ENCODE measurements at regions not wholly inside any gene's neighbourhood (a gene's known extent, or its start where the extent isn't known, plus 50 kb on each side); places are given as distances from the start of the nearest gene placed in this dataset.

- no peak for DNase-seq
- Histone ChIP-seq H3K27me3 (no peaks in the 10 kb centered on the region), H3K27ac (no peak overlapping the region), H3K9me3 (no peaks in the 10 kb centered on the region), H3K4me1 (peaks cover 0 to 3% of the 10 kb centered on the region in 2 donors), H3K4me3 (no peak overlapping the region), H3K36me3 (no peaks in the 10 kb centered on the region)
- ATAC-seq, result no peak
- intact Hi-C loops (cut with DNase I), result no loop called here
- TF ChIP-seq, protein P1, sequence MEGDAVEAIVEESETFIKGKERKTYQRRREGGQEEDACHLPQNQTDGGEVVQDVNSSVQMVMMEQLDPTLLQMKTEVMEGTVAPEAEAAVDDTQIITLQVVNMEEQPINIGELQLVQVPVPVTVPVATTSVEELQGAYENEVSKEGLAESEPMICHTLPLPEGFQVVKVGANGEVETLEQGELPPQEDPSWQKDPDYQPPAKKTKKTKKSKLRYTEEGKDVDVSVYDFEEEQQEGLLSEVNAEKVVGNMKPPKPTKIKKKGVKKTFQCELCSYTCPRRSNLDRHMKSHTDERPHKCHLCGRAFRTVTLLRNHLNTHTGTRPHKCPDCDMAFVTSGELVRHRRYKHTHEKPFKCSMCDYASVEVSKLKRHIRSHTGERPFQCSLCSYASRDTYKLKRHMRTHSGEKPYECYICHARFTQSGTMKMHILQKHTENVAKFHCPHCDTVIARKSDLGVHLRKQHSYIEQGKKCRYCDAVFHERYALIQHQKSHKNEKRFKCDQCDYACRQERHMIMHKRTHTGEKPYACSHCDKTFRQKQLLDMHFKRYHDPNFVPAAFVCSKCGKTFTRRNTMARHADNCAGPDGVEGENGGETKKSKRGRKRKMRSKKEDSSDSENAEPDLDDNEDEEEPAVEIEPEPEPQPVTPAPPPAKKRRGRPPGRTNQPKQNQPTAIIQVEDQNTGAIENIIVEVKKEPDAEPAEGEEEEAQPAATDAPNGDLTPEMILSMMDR (IDR thresholded peaks at IDR 0.05), result no peak
These were observed 71.1 kb upstream of the PPP3CA start for GRCh38 chr4:101418466-101418865.

DNA sequence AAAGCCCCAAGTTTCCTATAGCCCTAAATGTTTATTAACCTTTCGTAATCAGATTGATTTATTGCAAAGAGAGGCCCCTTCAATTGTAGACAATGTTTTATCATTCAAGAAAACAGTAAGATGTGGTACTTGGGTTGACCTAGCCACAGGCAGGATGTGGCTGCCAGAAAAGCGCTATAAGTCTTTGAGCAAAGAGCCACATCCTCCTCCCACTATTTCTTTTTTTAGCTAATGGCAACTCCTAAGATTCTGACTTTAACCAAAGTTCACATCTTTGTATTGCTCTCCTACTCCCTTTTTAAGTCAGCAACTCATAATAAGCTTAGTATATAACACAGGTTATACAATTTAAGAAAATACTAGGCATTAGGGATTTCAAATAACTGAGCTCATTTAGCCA is 70.7 kb upstream of the PPP3CA start:
- H3K27ac ChIP-seq, result no peak overlapping the region
- H3K27me3 ChIP-seq, result no peaks in the 10 kb centered on the region
- peaks cover 0 to 3% of the 10 kb centered on the region in 2 donors for H3K4me1 ChIP-seq
- DNase-seq (no peak), ATAC-seq (no peak)
- H3K9me3 ChIP-seq, result no peaks in the 10 kb centered on the region
- TF ChIP-seq, protein P1 (IDR thresholded peaks at IDR 0.05), result no peak
- intact Hi-C loops (cut with DNase I), result no loop called here
- no peaks in the 10 kb centered on the region for H3K36me3 ChIP-seq
- no peak overlapping the region for H3K4me3 ChIP-seq

GRCh38 chr4:101417046-101417445 is 69.7 kb upstream of the PPP3CA start:
- no peak for DNase-seq

GRCh38 chr4:101415962-101416361 is 68.6 kb upstream of the PPP3CA start:
- ATAC-seq, result no peak

More at GRCh38 chr4:101417046-101417445, 69.7 kb upstream of the PPP3CA start:
- no peak for ATAC-seq
- TF ChIP-seq, protein P1 (IDR thresholded peaks at IDR 0.05), result no peak
- Histone ChIP-seq H3K27me3 (no peaks in the 10 kb centered on the region), H3K4me1 (peaks cover 0 to 3% of the 10 kb centered on the region in 2 donors), H3K4me3 (no peak overlapping the region), H3K36me3 (no peaks in the 10 kb centered on the region), H3K9me3 (no peaks in the 10 kb centered on the region), H3K27ac (no peak overlapping the region)
- intact Hi-C loops (cut with DNase I), result no loop called here

DNA sequence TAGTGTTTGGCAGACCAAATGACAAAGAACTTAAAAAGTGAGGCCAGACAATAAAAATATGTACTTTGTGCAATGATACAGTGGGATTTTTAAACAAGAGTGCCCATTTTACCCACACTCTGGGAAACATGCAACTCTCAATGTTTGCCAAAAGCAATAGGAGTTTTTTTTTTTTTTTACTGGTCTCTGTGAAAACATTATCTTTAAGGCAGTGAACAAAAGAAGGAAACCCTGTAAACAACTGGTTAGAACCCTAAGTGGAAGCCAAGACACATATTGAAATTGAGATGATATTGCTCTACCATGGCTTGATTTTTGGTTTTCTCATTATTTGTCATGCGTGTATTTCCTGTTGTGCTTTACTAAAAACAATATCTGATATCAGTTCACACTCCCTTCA is 67.2 kb upstream of the PPP3CA start:
- Histone ChIP-seq H3K4me1 (peaks cover 0 to 3% of the 10 kb centered on the region in 2 donors), H3K4me3 (no peak overlapping the region), H3K9me3 (no peaks in the 10 kb centered on the region), H3K27me3 (no peaks in the 10 kb centered on the region), H3K27ac (no peak overlapping the region), H3K36me3 (no peaks in the 10 kb centered on the region)
- intact Hi-C loops (cut with DNase I), result no loop called here
- no peak for ATAC-seq
- TF ChIP-seq, protein P1 (IDR thresholded peaks at IDR 0.05), result no peak
- DNase-seq, result no peak

More at GRCh38 chr4:101415962-101416361, 68.6 kb upstream of the PPP3CA start:
- Histone ChIP-seq H3K4me1 (peaks cover 0 to 3% of the 10 kb centered on the region in 2 donors), H3K27me3 (no peaks in the 10 kb centered on the region), H3K4me3 (no peak overlapping the region), H3K9me3 (no peaks in the 10 kb centered on the region), H3K36me3 (no peaks in the 10 kb centered on the region), H3K27ac (no peak overlapping the region)
- TF ChIP-seq, protein P1 (IDR thresholded peaks at IDR 0.05), result no peak
- intact Hi-C loops (cut with DNase I), result no loop called here
- no peak for DNase-seq

Measured in left lung (tissue), 4 donors.